Progenitor cell of endocrine pancreas (in vitro differentiated cells): ENCODE measurements at regions not wholly inside any gene's neighbourhood (a gene's known extent, or its start where the extent isn't known, plus 50 kb on each side); places are given as distances from the start of the nearest gene placed in this dataset.
A peak's percentile ranks its signal among the peaks of the same experiment; 100 is the strongest.

Experiments
- DNase-seq: peaks from one replicate; pipeline ENCODE4 v3.0.0; 2021; ENCODE audit warnings: low spot score; ENCODE audit not compliant: unreplicated experiment
- H3K27ac Mint-ChIP-seq: 2 replicates; pipeline ENCODE4 v1.8.0; 2021; ENCODE audit warnings: mild to moderate bottlenecking, moderate library complexity, mixed read lengths
- H3K27me3 Mint-ChIP-seq: 2 replicates; pipeline ENCODE4 v1.8.0; 2021; ENCODE audit warnings: mixed read lengths
- H3K36me3 Mint-ChIP-seq: 2 replicates; pipeline ENCODE4 v1.8.0; 2022; ENCODE audit warnings: mixed read lengths; ENCODE audit not compliant: insufficient read depth
- H3K4me1 Mint-ChIP-seq: 2 replicates; pipeline ENCODE4 v1.8.0; 2021; ENCODE audit warnings: low read depth, mixed read lengths
- H3K4me3 Mint-ChIP-seq: 2 replicates; pipeline ENCODE4 v1.8.0; 2021; ENCODE audit warnings: low read depth, mild to moderate bottlenecking, moderate library complexity, mixed read lengths
- H3K9me3 Mint-ChIP-seq: 2 replicates; pipeline ENCODE4 v1.8.0; 2021; ENCODE audit warnings: low read depth, mixed read lengths
- CTCF ChIP-seq: fragments of 200-600 bp; sonication (generic); IDR thresholded peaks from one replicate; pipeline ENCODE4 v1.5.0; 2021; ENCODE audit warnings: antibody characterized with exemption, mild to moderate bottlenecking; ENCODE audit not compliant: unreplicated experiment

- no peak for DNase-seq
- TF ChIP-seq CTCF: no peak
- Mint-ChIP-seq H3K27ac (no peak overlapping the region), H3K36me3 (no peaks in the 10 kb centered on the region), H3K4me3 (no peak overlapping the region), H3K27me3 (peaks cover 5% of the 10 kb centered on the region), H3K4me1 (peaks cover 11% of the 10 kb centered on the region), H3K9me3 (no peaks in the 10 kb centered on the region)
Observed at GRCh38 chr15:73803806-73804205, 50.7 kb upstream of the INSYN1 start.

GRCh38 chr15:73805504-73806089, 52.4 kb upstream of the INSYN1 start:
- no peaks in the 10 kb centered on the region for H3K9me3 Mint-ChIP-seq
- no peak for DNase-seq
- peaks cover 11% of the 10 kb centered on the region for H3K4me1 Mint-ChIP-seq
- H3K4me3 Mint-ChIP-seq: no peak overlapping the region
- no peak for TF ChIP-seq CTCF
- H3K27ac Mint-ChIP-seq: no peak overlapping the region
- no peaks in the 10 kb centered on the region for H3K36me3 Mint-ChIP-seq
- peaks cover 4% of the 10 kb centered on the region for H3K27me3 Mint-ChIP-seq

- peak overlapping the region; percentile 38 for H3K27ac Mint-ChIP-seq
- no peaks in the 10 kb centered on the region for H3K27me3 Mint-ChIP-seq
- H3K4me3 Mint-ChIP-seq: no peak overlapping the region
- no peaks in the 10 kb centered on the region for H3K36me3 Mint-ChIP-seq
- no peak for DNase-seq
- H3K4me1 Mint-ChIP-seq: peaks cover 11% of the 10 kb centered on the region
- H3K9me3 Mint-ChIP-seq: no peaks in the 10 kb centered on the region
- TF ChIP-seq CTCF: no peak
Observed at GRCh38 chr15:73806698-73807483, 53.7 kb upstream of the INSYN1 start.

GRCh38 chr15:73807865-73808264, 54.7 kb upstream of the INSYN1 start:
- peaks cover 11% of the 10 kb centered on the region for H3K4me1 Mint-ChIP-seq
- no peak overlapping the region for H3K27ac Mint-ChIP-seq
- no peaks in the 10 kb centered on the region for H3K36me3 Mint-ChIP-seq
- no peak for TF ChIP-seq CTCF
- no peaks in the 10 kb centered on the region for H3K9me3 Mint-ChIP-seq
- H3K27me3 Mint-ChIP-seq: no peaks in the 10 kb centered on the region
- no peak for DNase-seq
- no peak overlapping the region for H3K4me3 Mint-ChIP-seq

- DNase-seq: no peak
- Mint-ChIP-seq H3K9me3 (no peaks in the 10 kb centered on the region), H3K27me3 (no peaks in the 10 kb centered on the region), H3K4me3 (no peak overlapping the region), H3K4me1 (peaks cover 11% of the 10 kb centered on the region), H3K27ac (no peak overlapping the region), H3K36me3 (no peaks in the 10 kb centered on the region)
- no peak for TF ChIP-seq CTCF
Observed at GRCh38 chr15:73809728-73810501, 56.8 kb upstream of the INSYN1 start.
